NOMO-1 treated with DMSO at 0.1 percent for 48 hours (cell line): ENCODE measurements at regions not wholly inside any gene's neighbourhood (a gene's known extent, or its start where the extent isn't known, plus 50 kb on each side); places are given as distances from the start of the nearest gene placed in this dataset.
"Not testable (repeated sequence)": the region's sequence is repeated elsewhere in the genome, so short reads cannot be mapped to it uniquely, and the experiment has no call there.

ENCODE experiments used
- DNase-seq: peaks from one replicate; lab custom pipeline; 2025; ENCODE audit not compliant: unreplicated experiment; lab: John Stamatoyannopoulos, UW

GRCh38 chr14:51573607-51574006 lies 78.1 kb upstream of the FRMD6 start:
- no peak for DNase-seq

DNA sequence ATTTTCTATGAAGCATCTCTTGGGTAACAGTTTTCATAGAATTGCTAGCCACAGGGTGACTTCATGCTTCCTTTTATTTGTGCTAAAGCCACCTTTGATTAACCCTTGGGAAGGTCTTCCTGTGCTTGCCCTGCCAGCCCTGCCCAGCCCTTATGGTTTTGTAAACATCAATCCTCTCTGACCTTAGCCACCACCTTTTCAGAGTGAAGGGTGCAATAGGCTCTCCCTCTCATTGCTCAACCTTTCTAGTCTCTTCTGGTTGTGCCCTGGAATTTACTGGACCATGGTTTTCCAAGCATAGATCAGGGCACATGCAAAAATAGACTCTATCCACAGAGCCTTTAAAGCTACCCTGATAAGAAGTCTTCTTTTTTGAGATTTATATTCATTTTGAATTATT lies 77.7 kb upstream of the FRMD6 start:
- DNase-seq, result no peak

DNA sequence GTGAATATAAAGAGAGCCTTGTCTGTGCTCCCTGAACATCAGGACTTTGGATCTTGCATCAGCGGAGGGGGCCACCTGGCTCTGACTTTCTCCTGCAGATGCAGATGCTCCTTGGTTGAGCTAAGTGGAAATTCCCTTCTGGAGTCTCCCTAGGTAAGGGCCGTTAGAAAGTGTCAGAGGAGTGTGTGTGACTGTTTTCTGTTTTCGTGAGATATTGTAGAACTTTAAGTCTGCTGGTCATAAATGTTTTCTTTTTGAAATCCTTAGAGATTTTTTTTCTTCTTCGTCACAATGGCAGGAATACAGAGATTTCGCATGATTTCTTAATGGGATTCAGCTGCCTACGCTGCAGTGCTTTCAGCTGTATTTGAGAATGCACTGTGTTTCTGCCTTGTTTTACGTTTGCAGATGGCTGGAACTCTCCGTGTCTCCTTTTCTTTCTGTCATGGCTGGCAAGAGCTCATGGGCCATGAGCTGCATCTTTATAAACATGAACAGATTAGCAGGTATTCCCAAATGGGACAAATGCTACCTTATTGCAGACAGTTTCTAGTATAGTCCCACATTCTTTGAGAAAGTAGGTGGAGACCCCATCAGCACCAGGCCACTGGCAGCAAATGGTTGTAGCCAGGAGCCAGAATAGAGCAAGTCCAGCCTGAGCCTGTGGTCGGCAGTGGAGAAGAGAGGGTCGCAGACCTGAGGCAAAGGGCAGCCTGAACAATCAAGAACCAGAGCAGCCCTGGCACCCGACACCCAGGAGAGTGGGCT lies 76.2 kb upstream of the FRMD6 start:
- DNase-seq, result no peak

- no peak for DNase-seq
Measured at GRCh38 chr14:51576117-51576430, 75.6 kb upstream of the FRMD6 start.

- no peak for DNase-seq
Measured at GRCh38 chr14:51576879-51577278, 74.8 kb upstream of the FRMD6 start.

DNA sequence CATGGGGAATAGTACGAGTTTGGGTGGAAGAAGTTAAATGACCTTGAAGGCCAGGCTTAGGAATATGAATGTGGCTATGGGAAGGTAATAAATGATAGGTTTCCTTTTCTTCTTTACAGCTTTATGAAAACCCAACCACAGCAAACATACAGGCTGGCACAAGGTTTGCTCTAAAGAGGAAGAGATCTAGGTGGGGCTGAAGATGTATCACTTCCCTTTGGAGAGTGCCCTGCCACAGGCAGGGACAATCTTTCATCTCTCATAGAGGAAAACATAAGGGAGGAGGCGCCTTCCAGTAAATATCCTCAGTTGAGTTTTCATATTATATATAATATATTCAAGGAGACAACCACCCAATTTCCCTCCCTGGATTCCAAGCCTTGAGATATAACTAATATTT lies 72.9 kb upstream of the FRMD6 start:
- DNase-seq, result no peak

DNA sequence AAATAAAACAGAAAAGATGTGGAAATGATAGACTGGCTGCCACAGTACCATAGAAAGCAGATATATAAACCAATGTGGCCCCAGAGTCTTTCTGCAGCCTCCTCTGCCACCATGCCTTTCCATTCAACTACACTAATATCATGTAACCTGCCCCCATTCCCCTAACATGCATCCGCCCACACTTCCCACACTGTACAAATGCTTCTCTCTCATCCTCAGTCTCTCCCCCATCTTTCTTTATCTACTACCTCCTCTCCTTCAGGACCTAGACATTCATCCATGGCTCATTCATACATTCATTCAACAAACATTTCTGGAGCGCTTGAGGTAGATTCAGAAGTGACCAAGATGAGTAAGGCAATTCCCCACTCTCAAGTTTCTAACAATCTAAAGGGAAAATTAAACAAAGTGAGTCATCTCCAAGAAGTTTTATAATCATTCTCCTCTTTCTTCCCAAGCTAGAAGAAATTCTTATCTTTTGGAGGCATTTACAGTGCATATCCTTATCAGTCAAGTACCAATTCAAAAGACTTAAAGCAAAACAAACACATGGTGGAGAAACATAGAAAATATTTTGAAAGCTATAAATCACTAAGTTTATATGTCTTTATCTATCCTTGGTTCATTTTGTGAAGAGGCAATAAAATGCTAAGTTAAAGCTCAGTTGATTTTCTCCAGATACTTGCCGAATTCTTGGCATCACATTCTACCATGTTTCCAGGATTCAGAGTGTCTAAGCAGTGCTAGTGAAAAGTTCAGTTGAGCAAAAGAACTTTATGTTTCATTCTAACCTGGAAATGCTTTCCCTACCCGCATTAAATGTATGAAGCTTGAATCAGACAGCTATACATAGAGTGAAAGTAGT lies 70.5 kb upstream of the FRMD6 start:
- DNase-seq, result no peak

- DNase-seq, result no peak
Measured at GRCh38 chr14:51582437-51582836, 69.3 kb upstream of the FRMD6 start.

- no peak for DNase-seq
Measured at GRCh38 chr14:51585055-51585454, 66.7 kb upstream of the FRMD6 start.

DNA sequence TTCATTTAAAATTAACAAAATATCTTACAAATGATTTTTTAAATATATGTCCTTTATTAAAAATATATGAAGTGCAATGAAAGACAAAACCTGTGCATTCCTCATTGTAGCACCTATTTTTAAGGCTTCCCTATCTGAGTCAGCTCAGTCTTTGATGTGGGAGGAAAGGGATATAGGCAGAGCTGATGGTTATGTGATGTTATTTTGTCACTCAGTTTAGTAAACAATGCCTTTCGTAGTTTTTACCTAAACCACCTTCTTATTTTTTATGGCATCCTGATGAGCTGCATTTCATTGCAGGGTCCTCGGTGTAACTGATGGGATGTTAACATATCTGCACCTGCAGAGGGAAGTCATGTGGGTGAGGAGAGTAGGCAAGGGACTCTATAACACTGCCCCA lies 58.9 kb upstream of the FRMD6 start:
- no peak for DNase-seq

GRCh38 chr14:51593397-51593796 lies 58.3 kb upstream of the FRMD6 start:
- DNase-seq, result no peak

DNA sequence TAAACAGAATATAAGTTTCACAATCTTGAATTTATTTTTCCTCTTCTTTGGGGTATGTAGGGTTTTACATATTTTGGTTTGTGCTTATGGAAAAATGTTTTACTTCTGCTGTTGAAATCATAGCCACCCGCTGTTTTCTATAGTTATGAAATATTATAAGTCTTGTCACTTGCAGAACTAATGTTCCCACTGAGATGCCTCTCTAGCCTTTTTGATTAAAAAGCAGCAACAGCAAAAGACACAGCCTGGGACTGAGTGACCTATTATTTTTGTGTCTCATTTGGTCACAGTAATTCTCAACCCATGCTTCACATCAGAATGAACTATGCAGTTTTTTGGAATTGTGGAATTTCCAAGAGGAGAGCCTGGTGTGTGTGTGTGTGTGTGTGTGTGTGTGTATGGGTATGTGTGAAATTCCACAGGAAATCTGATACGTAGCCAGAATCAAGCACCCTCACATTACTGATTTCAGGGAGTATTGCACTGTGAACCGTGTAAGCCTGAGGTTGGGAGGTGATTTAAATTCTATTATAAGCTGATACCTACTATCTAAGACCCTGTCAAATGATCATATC lies 55.7 kb upstream of the FRMD6 start:
- no peak for DNase-seq

GRCh38 chr14:51596488-51597117 lies 55.1 kb upstream of the FRMD6 start:
- DNase-seq, result no peak

DNA sequence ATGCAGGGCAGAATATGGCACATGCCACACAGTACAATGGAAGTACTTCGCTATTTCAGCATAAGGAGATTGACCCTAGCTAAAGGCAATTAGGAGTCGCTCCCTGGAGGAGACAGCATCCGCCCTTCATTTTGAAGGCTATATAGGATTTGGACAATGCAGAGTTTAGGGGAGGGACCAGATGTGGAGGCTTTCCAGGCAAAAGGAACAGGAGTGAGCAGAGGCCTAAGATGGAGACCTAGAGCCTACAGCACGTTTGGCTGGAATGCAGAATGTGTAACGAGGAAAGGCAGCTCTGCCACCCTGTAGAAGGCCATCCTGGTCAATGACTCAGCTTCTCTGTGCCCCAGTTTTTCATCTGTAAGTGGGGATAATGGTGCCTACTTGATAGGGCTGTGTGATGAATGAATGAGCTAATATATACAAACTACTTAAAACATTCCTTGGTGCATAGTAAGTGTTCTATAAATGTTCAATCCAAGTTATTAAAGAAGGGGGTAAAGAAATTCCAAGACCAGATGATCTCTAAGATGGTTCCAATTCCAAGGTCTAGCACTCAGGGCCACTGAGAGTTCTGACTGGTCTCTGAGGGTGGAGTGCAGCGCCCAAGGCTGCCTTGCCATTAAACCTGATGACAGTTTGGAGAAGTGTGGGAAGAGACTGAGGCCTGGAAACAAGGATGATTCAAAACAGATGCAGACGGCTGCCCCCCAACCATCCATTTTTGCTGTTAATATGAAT lies 54.3 kb upstream of the FRMD6 start:
- DNase-seq, result no peak

GRCh38 chr14:51598924-51599600 lies 52.6 kb upstream of the FRMD6 start:
- DNase-seq, result not testable (repeated sequence)

- no peak for DNase-seq
Measured at GRCh38 chr14:51600658-51601057, 51.1 kb upstream of the FRMD6 start.
